ENCODE measurements at regions not wholly inside any gene's neighbourhood (a gene's known extent, or its start where the extent isn't known, plus 50 kb on each side); places are given as distances from the start of the nearest gene placed in this dataset.
A peak's percentile ranks its signal among the peaks of the same experiment; 100 is the strongest.

- in situ Hi-C loops (cut with HindIII; ENCODE audit: low sequenced_read_pairs), result no loop called here
- H3K4me3 ChIP-seq (ENCODE audit: low read depth, low read length), result no peak overlapping the region
- no peak for TF ChIP-seq CTCF (IDR thresholded peaks at IDR 0.05; ENCODE audit: low read depth, low read length)
- no peak for DNase-seq (ENCODE audit: low read depth, low spot score)
These were observed 157.5 kb downstream of the CHRM3 start for GRCh38 chr1:239543873-239544272.

- H3K4me3 ChIP-seq (ENCODE audit: low read depth, low read length), result no peak overlapping the region
- no peak for TF ChIP-seq CTCF (IDR thresholded peaks at IDR 0.05; ENCODE audit: low read depth, low read length)
- no peak for DNase-seq (ENCODE audit: low read depth, low spot score)
- in situ Hi-C loops (cut with HindIII; ENCODE audit: low sequenced_read_pairs), result no loop called here
These were observed 159.1 kb downstream of the CHRM3 start for GRCh38 chr1:239545466-239545865.

GRCh38 chr1:239547987-239548386 is 161.6 kb downstream of the CHRM3 start:
- in situ Hi-C loops (cut with HindIII; ENCODE audit: low sequenced_read_pairs), result no loop called here
- no peak for TF ChIP-seq CTCF (IDR thresholded peaks at IDR 0.05; ENCODE audit: low read depth, low read length)
- DNase-seq (ENCODE audit: low read depth, low spot score), result peak; percentile 1
- H3K4me3 ChIP-seq (ENCODE audit: low read depth, low read length), result no peak overlapping the region

- no peak for DNase-seq (ENCODE audit: low read depth, low spot score)
- no peak for TF ChIP-seq CTCF (IDR thresholded peaks at IDR 0.05; ENCODE audit: low read depth, low read length)
- no peak overlapping the region for H3K4me3 ChIP-seq (ENCODE audit: low read depth, low read length)
- in situ Hi-C loops (cut with HindIII; ENCODE audit: low sequenced_read_pairs), result no loop called here
These were observed 163.8 kb downstream of the CHRM3 start for GRCh38 chr1:239550178-239550577.

- in situ Hi-C loops (cut with HindIII; ENCODE audit: low sequenced_read_pairs), result no loop called here
- DNase-seq (ENCODE audit: low read depth, low spot score), result no peak
- H3K4me3 ChIP-seq (ENCODE audit: low read depth, low read length), result no peak overlapping the region
- no peak for TF ChIP-seq CTCF (IDR thresholded peaks at IDR 0.05; ENCODE audit: low read depth, low read length)
These were observed 169.0 kb downstream of the CHRM3 start for GRCh38 chr1:239555350-239555749.

GRCh38 chr1:239558559-239558958 is 172.2 kb downstream of the CHRM3 start:
- no peak for DNase-seq (ENCODE audit: low read depth, low spot score)
- TF ChIP-seq CTCF (IDR thresholded peaks at IDR 0.05; ENCODE audit: low read depth, low read length), result no peak
- no peak overlapping the region for H3K4me3 ChIP-seq (ENCODE audit: low read depth, low read length)
- in situ Hi-C loops (cut with HindIII; ENCODE audit: low sequenced_read_pairs), result no loop called here

GRCh38 chr1:239558991-239559390 is 172.6 kb downstream of the CHRM3 start:
- no peak for DNase-seq (ENCODE audit: low read depth, low spot score)
- H3K4me3 ChIP-seq (ENCODE audit: low read depth, low read length), result no peak overlapping the region
- in situ Hi-C loops (cut with HindIII; ENCODE audit: low sequenced_read_pairs), result no loop called here
- TF ChIP-seq CTCF (IDR thresholded peaks at IDR 0.05; ENCODE audit: low read depth, low read length), result no peak
